ENCODE measurements at regions not wholly inside any gene's neighbourhood (a gene's known extent, or its start where the extent isn't known, plus 50 kb on each side); places are given as distances from the start of the nearest gene placed in this dataset.

- POLR2A ChIA-PET = no interaction called here
Measured at GRCh38 chr13:40013554-40013953, 358.1 kb downstream of the COG6 start.

GRCh38 chr13:40016953-40017660, 361.6 kb downstream of the COG6 start:
- ChIA-PET CTCF (no interaction called here), POLR2A (no interaction called here)
- TF ChIP-seq SUZ12 (IDR thresholded peaks at IDR 0.05) (no peak), ELF4 (IDR thresholded peaks at IDR 0.05) (no peak), FOXM1 (IDR thresholded peaks at IDR 0.05; ENCODE audit: borderline replicate concordance) (no peak), ARNT (IDR thresholded peaks at IDR 0.05) (no peak), TARDBP (IDR thresholded peaks at IDR 0.05) (no peak)
- TF ChIP-seq, protein P1, sequence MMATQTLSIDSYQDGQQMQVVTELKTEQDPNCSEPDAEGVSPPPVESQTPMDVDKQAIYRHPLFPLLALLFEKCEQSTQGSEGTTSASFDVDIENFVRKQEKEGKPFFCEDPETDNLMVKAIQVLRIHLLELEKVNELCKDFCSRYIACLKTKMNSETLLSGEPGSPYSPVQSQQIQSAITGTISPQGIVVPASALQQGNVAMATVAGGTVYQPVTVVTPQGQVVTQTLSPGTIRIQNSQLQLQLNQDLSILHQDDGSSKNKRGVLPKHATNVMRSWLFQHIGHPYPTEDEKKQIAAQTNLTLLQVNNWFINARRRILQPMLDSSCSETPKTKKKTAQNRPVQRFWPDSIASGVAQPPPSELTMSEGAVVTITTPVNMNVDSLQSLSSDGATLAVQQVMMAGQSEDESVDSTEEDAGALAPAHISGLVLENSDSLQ (IDR thresholded peaks at IDR 0.05) = no peak
- no peak for DNase-seq (ENCODE audit: extremely low spot score)

More at GRCh38 chr13:40013554-40013953, 358.1 kb downstream of the COG6 start:
- DNase-seq (ENCODE audit: extremely low spot score) = no peak
- no peak for TF ChIP-seq ARNT (IDR thresholded peaks at IDR 0.05)
- TF ChIP-seq CTBP1 (IDR thresholded peaks at IDR 0.05; ENCODE audit: borderline replicate concordance) = no peak
- no peak for TF ChIP-seq FOXK2 (IDR thresholded peaks at IDR 0.05)
- no peak for TF ChIP-seq ELF4 (IDR thresholded peaks at IDR 0.05)
- TF ChIP-seq SUZ12 (IDR thresholded peaks at IDR 0.05) = no peak
- no peak for TF ChIP-seq TARDBP (IDR thresholded peaks at IDR 0.05)
- no peak for TF ChIP-seq FOXM1 (IDR thresholded peaks at IDR 0.05; ENCODE audit: borderline replicate concordance)
- no peak for TF ChIP-seq SP1 (IDR thresholded peaks at IDR 0.05)
- no peak for TF ChIP-seq ZNF384 (IDR thresholded peaks at IDR 0.05)
- TF ChIP-seq BHLHE40 (IDR thresholded peaks at IDR 0.05; ENCODE audit: borderline replicate concordance) = no peak
- TF ChIP-seq LEF1 (IDR thresholded peaks at IDR 0.05; ENCODE audit: borderline replicate concordance) = no peak
- CTCF ChIA-PET = no interaction called here

GRCh38 chr13:40017662-40018262, 362.3 kb downstream of the COG6 start:
- ChIA-PET POLR2A (no interaction called here), CTCF (no interaction called here)
- TF ChIP-seq ELF4 (IDR thresholded peaks at IDR 0.05) = no peak
- TF ChIP-seq SUZ12 (IDR thresholded peaks at IDR 0.05) = no peak
- no peak for TF ChIP-seq ZNF384 (IDR thresholded peaks at IDR 0.05)
- TF ChIP-seq LEF1 (IDR thresholded peaks at IDR 0.05; ENCODE audit: borderline replicate concordance) = no peak
- TF ChIP-seq L3MBTL2 (conservative IDR thresholded peaks at IDR 0.05) = no peak
- no peak for TF ChIP-seq CTBP1 (IDR thresholded peaks at IDR 0.05; ENCODE audit: borderline replicate concordance)
- no peak for TF ChIP-seq HDGF (IDR thresholded peaks at IDR 0.05; ENCODE audit: borderline replicate concordance)
- no peak for TF ChIP-seq TARDBP (IDR thresholded peaks at IDR 0.05)
- TF ChIP-seq FOXM1 (IDR thresholded peaks at IDR 0.05; ENCODE audit: borderline replicate concordance) = no peak
- TF ChIP-seq FOXK2 (IDR thresholded peaks at IDR 0.05) = no peak
- no peak for TF ChIP-seq ARNT (IDR thresholded peaks at IDR 0.05)
- TF ChIP-seq SP1 (IDR thresholded peaks at IDR 0.05) = no peak
- TF ChIP-seq, protein P1 (IDR thresholded peaks at IDR 0.05) = no peak
- TF ChIP-seq NFRKB (IDR thresholded peaks at IDR 0.05) = no peak
- no peak for TF ChIP-seq FOXA1 (IDR thresholded peaks at IDR 0.05)
- no peak for TF ChIP-seq BHLHE40 (IDR thresholded peaks at IDR 0.05; ENCODE audit: borderline replicate concordance)
- no peak for DNase-seq (ENCODE audit: extremely low spot score)

DNA sequence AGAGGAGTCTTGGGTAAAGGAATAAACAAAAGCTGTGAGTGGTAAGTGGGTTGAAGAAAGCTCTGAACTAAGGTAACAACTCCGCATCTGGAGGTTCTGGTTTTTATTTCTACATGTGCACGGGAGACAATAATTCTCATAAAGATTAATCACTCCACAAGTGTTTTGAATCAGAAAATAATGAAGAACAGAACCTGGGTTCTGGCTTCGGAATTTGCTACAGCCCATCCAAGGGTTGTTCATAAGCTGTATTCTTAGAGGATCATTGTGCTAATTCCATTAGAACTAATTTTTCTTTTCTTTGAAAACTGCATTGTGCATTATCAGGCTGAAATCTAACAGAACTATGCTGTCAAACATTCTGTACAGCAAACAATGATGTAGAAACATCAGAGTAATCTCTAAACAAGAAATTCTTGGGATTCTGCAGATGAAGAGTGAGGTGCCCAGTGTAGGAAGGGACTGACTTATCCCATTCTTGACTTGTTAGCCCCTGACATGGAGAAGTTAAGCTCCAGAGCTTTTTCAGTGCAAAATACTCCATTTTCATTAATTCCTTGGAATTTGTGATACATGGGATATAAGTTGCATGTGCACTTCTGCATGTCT, 368.2 kb downstream of the COG6 start:
- no peak for TF ChIP-seq ELF4 (IDR thresholded peaks at IDR 0.05)
- no peak for TF ChIP-seq ZNF384 (IDR thresholded peaks at IDR 0.05)
- TF ChIP-seq TARDBP (IDR thresholded peaks at IDR 0.05) = no peak
- TF ChIP-seq FOXM1 (IDR thresholded peaks at IDR 0.05; ENCODE audit: borderline replicate concordance) = no peak
- TF ChIP-seq, protein P1 (IDR thresholded peaks at IDR 0.05) = no peak
- no peak for TF ChIP-seq LEF1 (IDR thresholded peaks at IDR 0.05; ENCODE audit: borderline replicate concordance)
- TF ChIP-seq SUZ12 (IDR thresholded peaks at IDR 0.05) = no peak
- TF ChIP-seq CTBP1 (IDR thresholded peaks at IDR 0.05; ENCODE audit: borderline replicate concordance) = no peak
- TF ChIP-seq SP1 (IDR thresholded peaks at IDR 0.05) = no peak
- TF ChIP-seq BHLHE40 (IDR thresholded peaks at IDR 0.05; ENCODE audit: borderline replicate concordance) = no peak
- no peak for TF ChIP-seq L3MBTL2 (conservative IDR thresholded peaks at IDR 0.05)
- TF ChIP-seq FOXA1 (IDR thresholded peaks at IDR 0.05) = no peak
- no peak for TF ChIP-seq ARNT (IDR thresholded peaks at IDR 0.05)
- TF ChIP-seq FOXK2 (IDR thresholded peaks at IDR 0.05) = no peak
- TF ChIP-seq NFRKB (IDR thresholded peaks at IDR 0.05) = no peak
- no peak for TF ChIP-seq HDGF (IDR thresholded peaks at IDR 0.05; ENCODE audit: borderline replicate concordance)
- ChIA-PET POLR2A (no interaction called here), CTCF (no interaction called here)
- DNase-seq (ENCODE audit: extremely low spot score) = no peak

- ChIA-PET CTCF (no interaction called here), POLR2A (no interaction called here)
- TF ChIP-seq NFRKB (IDR thresholded peaks at IDR 0.05) = no peak
- no peak for TF ChIP-seq ZNF384 (IDR thresholded peaks at IDR 0.05)
- no peak for TF ChIP-seq HDGF (IDR thresholded peaks at IDR 0.05; ENCODE audit: borderline replicate concordance)
- TF ChIP-seq SUZ12 (IDR thresholded peaks at IDR 0.05) = no peak
- TF ChIP-seq FOXK2 (IDR thresholded peaks at IDR 0.05) = no peak
- TF ChIP-seq L3MBTL2 (conservative IDR thresholded peaks at IDR 0.05) = no peak
- TF ChIP-seq ARNT (IDR thresholded peaks at IDR 0.05) = no peak
- TF ChIP-seq FOXA1 (IDR thresholded peaks at IDR 0.05) = no peak
- DNase-seq (ENCODE audit: extremely low spot score) = no peak
Measured at GRCh38 chr13:40024204-40024966, 368.9 kb downstream of the COG6 start.
